Activated B cell treated with CpG ODN at 0.5 μM for 24 hours (primary cell): ENCODE measurements at regions not wholly inside any gene's neighbourhood (a gene's known extent, or its start where the extent isn't known, plus 50 kb on each side); places are given as distances from the start of the nearest gene placed in this dataset.
"Not testable (repeated sequence)": the region's sequence is repeated elsewhere in the genome, so short reads cannot be mapped to it uniquely, and the experiment has no call there.

Source experiments
- ATAC-seq: fragments of 200-7000 bp; cut with Tn5 transposase; one replicate; pipeline ENCODE4 v1.10.0; 2021; ENCODE audit warnings: low read depth, mild to moderate bottlenecking, moderate library complexity
- CTCF ChIA-PET: fragments of 350-600 bp; sonication (Branson Sonifier 250); formaldehyde crosslinking; loops from one replicate; lab custom pipeline; 2021; ENCODE audit warnings: antibody characterized with exemption; lab: Charles Lee
- POLR2A ChIA-PET: fragments of 350-600 bp; sonication (Branson Sonifier 250); formaldehyde crosslinking; loops from one replicate; lab custom pipeline; 2021; ENCODE audit warnings: antibody characterized with exemption; lab: Charles Lee
- DNase-seq: peaks from one replicate; pipeline ENCODE4 v3.0.0; 2022
- H3K27ac Mint-ChIP-seq: one replicate; pipeline ENCODE4 v1.8.0; 2020; ENCODE audit warnings: mixed read lengths
- H3K27me3 Mint-ChIP-seq: one replicate; pipeline ENCODE4 v1.8.0; 2021; ENCODE audit warnings: mixed read lengths
- H3K36me3 Mint-ChIP-seq: one replicate; pipeline ENCODE4 v1.8.0; 2021; ENCODE audit warnings: low read depth, mixed read lengths
- H3K4me1 Mint-ChIP-seq: one replicate; pipeline ENCODE4 v1.8.0; 2021; ENCODE audit warnings: mixed read lengths
- H3K4me3 Mint-ChIP-seq: one replicate; pipeline ENCODE4 v1.8.0; 2020; ENCODE audit warnings: mild to moderate bottlenecking, mixed read lengths
- H3K9me3 Mint-ChIP-seq: one replicate; pipeline ENCODE4 v1.8.0; 2020; ENCODE audit warnings: mixed read lengths
- intact Hi-C: fragments of 100-400 bp; cut with micrococcal nuclease; formaldehyde crosslinking; loops from one replicate; pipeline ENCODE4 v1.15.1; 2024
- TF ChIP-seq, protein P1 (sequence below): fragments of 200-600 bp; IDR thresholded peaks from one replicate; pipeline ENCODE4 v1.8.0; 2022; ENCODE audit warnings: antibody characterized with exemption, mild to moderate bottlenecking

DNA sequence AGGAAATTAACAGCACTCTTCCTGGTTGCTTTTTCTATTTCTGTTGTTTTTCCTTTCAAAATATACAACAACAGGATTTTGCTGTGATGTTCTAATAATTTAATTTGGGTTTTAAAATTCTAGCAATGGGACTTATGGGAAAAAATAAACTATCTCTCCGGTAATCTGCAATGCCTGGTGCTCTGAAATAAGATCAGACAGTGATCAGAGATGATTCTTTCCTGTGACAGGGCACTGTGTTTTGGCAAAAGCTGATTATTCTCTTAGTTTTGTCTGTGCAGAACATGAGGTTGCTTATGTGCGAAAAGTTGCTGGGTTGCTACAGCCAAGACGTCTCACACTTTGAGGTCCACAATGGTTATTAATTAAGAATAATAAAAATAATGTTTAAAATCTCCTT, 291.7 kb downstream of the FBXO8 start:
- DNase-seq (no peak), ATAC-seq (no peak)
- Mint-ChIP-seq H3K4me3 (no peak overlapping the region), H3K4me1 (no peaks in the 10 kb centered on the region), H3K9me3 (no peaks in the 10 kb centered on the region), H3K27me3 (no peaks in the 10 kb centered on the region), H3K36me3 (no peaks in the 10 kb centered on the region), H3K27ac (no peak overlapping the region)
- TF ChIP-seq, protein P1, sequence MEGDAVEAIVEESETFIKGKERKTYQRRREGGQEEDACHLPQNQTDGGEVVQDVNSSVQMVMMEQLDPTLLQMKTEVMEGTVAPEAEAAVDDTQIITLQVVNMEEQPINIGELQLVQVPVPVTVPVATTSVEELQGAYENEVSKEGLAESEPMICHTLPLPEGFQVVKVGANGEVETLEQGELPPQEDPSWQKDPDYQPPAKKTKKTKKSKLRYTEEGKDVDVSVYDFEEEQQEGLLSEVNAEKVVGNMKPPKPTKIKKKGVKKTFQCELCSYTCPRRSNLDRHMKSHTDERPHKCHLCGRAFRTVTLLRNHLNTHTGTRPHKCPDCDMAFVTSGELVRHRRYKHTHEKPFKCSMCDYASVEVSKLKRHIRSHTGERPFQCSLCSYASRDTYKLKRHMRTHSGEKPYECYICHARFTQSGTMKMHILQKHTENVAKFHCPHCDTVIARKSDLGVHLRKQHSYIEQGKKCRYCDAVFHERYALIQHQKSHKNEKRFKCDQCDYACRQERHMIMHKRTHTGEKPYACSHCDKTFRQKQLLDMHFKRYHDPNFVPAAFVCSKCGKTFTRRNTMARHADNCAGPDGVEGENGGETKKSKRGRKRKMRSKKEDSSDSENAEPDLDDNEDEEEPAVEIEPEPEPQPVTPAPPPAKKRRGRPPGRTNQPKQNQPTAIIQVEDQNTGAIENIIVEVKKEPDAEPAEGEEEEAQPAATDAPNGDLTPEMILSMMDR = no peak
- CTCF ChIA-PET = no interaction called here
- intact Hi-C loops = no loop called here
- POLR2A ChIA-PET = no interaction called here

DNA sequence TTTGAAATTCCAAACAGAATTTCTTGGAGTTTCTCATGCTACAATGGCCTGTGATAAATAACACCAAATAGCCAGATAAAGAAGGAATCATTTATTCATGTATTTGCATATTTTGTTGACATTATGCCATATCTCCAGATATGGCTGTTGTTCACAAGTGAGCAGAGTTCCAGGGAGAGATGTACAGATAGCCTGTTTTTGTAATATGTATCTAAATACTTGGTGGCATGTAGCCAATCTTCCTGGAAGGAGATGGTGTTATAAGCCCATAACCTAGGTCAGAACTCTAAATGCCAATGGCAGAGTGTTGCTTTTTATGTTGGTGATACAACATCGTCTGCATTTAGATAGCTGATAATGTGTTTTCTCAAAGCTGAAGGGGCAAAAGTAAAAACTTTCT, 292.2 kb downstream of the FBXO8 start:
- DNase-seq (no peak), ATAC-seq (no peak)
- ChIA-PET CTCF (no interaction called here), POLR2A (no interaction called here)
- Mint-ChIP-seq H3K27me3 (no peaks in the 10 kb centered on the region), H3K9me3 (no peaks in the 10 kb centered on the region), H3K4me3 (no peak overlapping the region), H3K4me1 (no peaks in the 10 kb centered on the region), H3K27ac (no peak overlapping the region), H3K36me3 (no peaks in the 10 kb centered on the region)
- intact Hi-C loops = no loop called here
- TF ChIP-seq, protein P1 = no peak

DNA sequence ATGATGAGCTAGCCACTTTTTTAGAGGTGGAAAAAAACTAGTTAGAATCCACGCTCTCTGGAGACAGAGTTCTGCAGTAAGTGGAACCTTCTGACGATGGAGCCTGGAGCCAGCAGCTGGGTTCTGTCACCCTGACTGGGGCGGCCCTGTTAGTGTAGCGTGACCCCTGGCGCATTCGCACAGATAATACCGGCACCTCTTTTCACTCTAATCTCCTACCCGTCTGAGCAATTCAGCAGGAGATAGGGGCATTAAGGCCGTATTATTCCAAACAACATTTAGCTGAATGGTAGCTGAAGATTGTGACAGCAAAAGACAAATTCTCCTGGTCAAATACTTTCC, 292.6 kb downstream of the FBXO8 start:
- no peaks in the 10 kb centered on the region for H3K27me3 Mint-ChIP-seq
- DNase-seq (no peak), ATAC-seq (no peak)
- H3K9me3 Mint-ChIP-seq = no peaks in the 10 kb centered on the region
- CTCF ChIA-PET = no interaction called here
- H3K4me1 Mint-ChIP-seq = no peaks in the 10 kb centered on the region
- no peak overlapping the region for H3K27ac Mint-ChIP-seq
- TF ChIP-seq, protein P1 = no peak
- intact Hi-C loops = no loop called here
- H3K36me3 Mint-ChIP-seq = no peaks in the 10 kb centered on the region
- H3K4me3 Mint-ChIP-seq = no peak overlapping the region
- POLR2A ChIA-PET = no interaction called here

DNA sequence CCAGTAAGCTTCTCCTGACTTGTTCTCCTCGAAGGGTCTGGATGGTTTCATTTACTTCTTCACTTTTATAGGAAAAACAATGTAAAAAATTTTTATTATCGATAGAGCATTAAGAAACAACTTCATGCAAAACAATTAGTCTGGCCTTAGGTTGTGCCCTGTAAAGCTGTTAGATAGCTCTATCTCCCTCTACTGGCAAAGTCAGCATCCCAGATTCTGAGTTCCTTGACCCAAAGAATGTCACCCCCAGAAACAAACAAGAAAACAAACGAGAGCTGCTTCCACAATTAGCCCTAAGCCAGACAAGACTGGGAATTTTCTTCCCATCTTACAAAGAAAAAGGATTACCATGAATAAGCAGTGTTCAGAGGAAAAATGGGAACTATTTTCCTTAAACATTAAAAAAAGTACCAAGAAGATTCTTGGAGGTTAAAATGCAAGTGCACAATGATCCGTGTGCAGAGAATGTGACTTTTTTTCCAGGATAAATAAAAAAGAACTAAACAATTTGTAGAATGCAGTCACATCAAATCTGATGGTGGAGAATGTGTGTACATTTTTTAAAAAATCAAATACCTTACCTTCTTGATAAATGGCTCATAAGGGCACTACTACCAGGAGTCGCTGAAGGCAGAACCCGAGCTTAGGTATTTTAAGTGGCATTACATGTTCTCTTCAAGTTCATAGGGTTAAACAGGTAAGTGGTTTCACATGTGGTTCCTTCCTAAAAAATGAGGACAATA, 293.2 kb downstream of the FBXO8 start:
- Mint-ChIP-seq H3K27ac (no peak overlapping the region), H3K36me3 (no peaks in the 10 kb centered on the region), H3K4me1 (no peaks in the 10 kb centered on the region), H3K4me3 (no peak overlapping the region), H3K9me3 (no peaks in the 10 kb centered on the region), H3K27me3 (no peaks in the 10 kb centered on the region)
- ChIA-PET POLR2A (no interaction called here), CTCF (no interaction called here)
- intact Hi-C loops = no loop called here
- ATAC-seq (no peak), DNase-seq (no peak)
- TF ChIP-seq, protein P1 = no peak

DNA sequence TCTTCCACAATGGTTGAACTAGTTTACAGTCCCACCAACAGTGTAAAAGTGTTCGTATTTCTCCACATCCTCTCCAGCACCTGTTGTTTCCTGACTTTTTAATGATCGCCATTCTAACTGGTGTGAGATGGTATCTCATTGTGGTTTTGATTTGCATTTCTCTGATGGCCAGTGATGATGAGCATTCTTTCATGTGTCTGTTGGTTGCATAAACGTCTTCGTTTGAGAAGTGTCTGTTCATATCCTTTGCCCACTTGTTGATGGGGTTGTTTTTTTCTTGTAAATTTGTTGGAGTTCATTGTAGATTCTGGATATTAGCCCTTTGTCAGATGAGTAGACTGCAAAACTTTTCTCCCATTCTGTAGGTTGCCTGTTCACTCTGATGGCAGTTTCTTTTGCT, 319.9 kb downstream of the FBXO8 start:
- CTCF ChIA-PET, ATAC-seq, POLR2A ChIA-PET, H3K27me3 Mint-ChIP-seq, H3K36me3 Mint-ChIP-seq, H3K27ac Mint-ChIP-seq, H3K9me3 Mint-ChIP-seq, intact Hi-C loops, H3K4me1 Mint-ChIP-seq, DNase-seq, H3K4me3 Mint-ChIP-seq: not testable (repeated sequence)

DNA sequence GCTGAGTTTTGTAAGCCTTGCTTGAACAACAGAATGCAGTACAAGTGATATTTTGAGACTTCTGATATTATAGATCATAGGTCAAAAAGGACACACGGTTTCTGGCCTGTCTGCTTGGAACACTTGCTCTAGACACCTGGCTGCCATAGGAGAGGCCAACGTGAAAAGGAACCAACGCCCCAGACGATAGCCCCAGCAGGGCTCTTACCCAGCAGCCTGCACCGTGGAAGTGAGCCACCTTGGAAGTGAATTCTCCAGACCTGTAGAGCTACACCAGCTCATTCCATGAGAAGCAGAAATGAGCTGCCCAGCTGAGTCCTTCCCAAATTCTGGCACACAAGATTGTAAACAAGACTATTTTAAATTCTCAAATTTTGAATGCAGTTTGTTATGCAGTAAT, 323.1 kb downstream of the FBXO8 start:
- ChIA-PET POLR2A (no interaction called here), CTCF (no interaction called here)
- Mint-ChIP-seq H3K36me3 (no peaks in the 10 kb centered on the region), H3K4me1 (no peaks in the 10 kb centered on the region), H3K4me3 (no peak overlapping the region), H3K27me3 (no peaks in the 10 kb centered on the region), H3K9me3 (no peaks in the 10 kb centered on the region), H3K27ac (no peak overlapping the region)
- intact Hi-C loops = no loop called here
- TF ChIP-seq, protein P1 = no peak
- no peak for DNase-seq
- no peak for ATAC-seq
